K562 (cell line): ENCODE measurements at regions not wholly inside any gene's neighbourhood (a gene's known extent, or its start where the extent isn't known, plus 50 kb on each side); places are given as distances from the start of the nearest gene placed in this dataset.

Experiments used
- HMGN3 ChIP-seq: IDR thresholded peaks from 2 replicates; pipeline ENCODE4 v1.6.1; 2011; ENCODE audit warnings: borderline replicate concordance, low read depth, mild to moderate bottlenecking, mixed read lengths, low read length; ENCODE audit not compliant: insufficient read length; ENCODE audit errors: extremely low read depth
- NR2C1 ChIP-seq, 2 experiments: fragments of 450-650 bp; IDR thresholded peaks; 2 replicates each; pipeline ENCODE4 v1.6.1; 2017; ENCODE audit warnings: mild to moderate bottlenecking in 2 of 2, antibody characterized with exemption in 1 of 2, inconsistent platforms in 1 of 2, missing compliant biosample characterization in 1 of 2, missing genetic modification characterization in 1 of 2
- REST ChIP-seq, 2 experiments: fragments of 450-650 bp; formaldehyde crosslinking in 1 of 2; IDR thresholded peaks; 2 replicates each; pipeline versions ENCODE4 v1.4.0 to v1.6.1; 2014 to 2020; ENCODE audit warnings: mild to moderate bottlenecking in 2 of 2, borderline replicate concordance in 1 of 2, low read depth in 1 of 2
- TFAP4 ChIP-seq: sonication (generic); formaldehyde crosslinking; IDR thresholded peaks from 2 replicates; pipeline ENCODE4 v1.8.0; 2022; ENCODE audit warnings: missing genetic modification reagents, mild to moderate bottlenecking, moderate library complexity, borderline replicate concordance
- ZNF274 ChIP-seq: IDR thresholded peaks from 2 replicates; pipeline ENCODE4 v1.6.1; 2011; ENCODE audit warnings: low read depth, mild to moderate bottlenecking, low read length, moderate library complexity, borderline replicate concordance

GRCh38 chr2:159873258-159873657 lies 75.2 kb upstream of the CD302 start (continued):
- TF ChIP-seq REST (IDR thresholded peaks at IDR 0.05; ENCODE audit: borderline replicate concordance) (peak; percentile 72), REST (CRISPR knock-in tag; IDR thresholded peaks at IDR 0.05; ENCODE audit: low read depth) (no peak), HMGN3 (no peak), TFAP4 (CRISPR knock-in tag) (0 out of 2 replicates have a peak, but pooled peaks have one; percentile 15), ZNF274 (no peak), NR2C1 (IDR thresholded peaks at IDR 0.05) (no peak), NR2C1 (tag; IDR thresholded peaks at IDR 0.05) (0 out of 2 replicates have a peak, but pooled peaks have one; percentile 28)
